ENCODE measurements at regions not wholly inside any gene's neighbourhood (a gene's known extent, or its start where the extent isn't known, plus 50 kb on each side); places are given as distances from the start of the nearest gene placed in this dataset.

- TF ChIP-seq CTCF (IDR thresholded peaks at IDR 0.05; ENCODE audit: low read depth, low read length): no peak
- no peak overlapping the region for H3K4me3 ChIP-seq (ENCODE audit: low read depth, low read length)
- in situ Hi-C loops (cut with HindIII; ENCODE audit: low sequenced_read_pairs): no loop called here
- no peak for DNase-seq (ENCODE audit: low read depth, low spot score)
Measured at GRCh38 chr2:51232027-51232426, 200.1 kb upstream of the NRXN1 start.

GRCh38 chr2:51231071-51231470, 199.1 kb upstream of the NRXN1 start:
- no peak for DNase-seq (ENCODE audit: low read depth, low spot score)
- no peak overlapping the region for H3K4me3 ChIP-seq (ENCODE audit: low read depth, low read length)
- TF ChIP-seq CTCF (IDR thresholded peaks at IDR 0.05; ENCODE audit: low read depth, low read length): no peak
- in situ Hi-C loops (cut with HindIII; ENCODE audit: low sequenced_read_pairs): no loop called here

GRCh38 chr2:51225377-51225776, 193.4 kb upstream of the NRXN1 start:
- no peak for TF ChIP-seq CTCF (IDR thresholded peaks at IDR 0.05; ENCODE audit: low read depth, low read length)
- DNase-seq (ENCODE audit: low read depth, low spot score): no peak
- no peak overlapping the region for H3K4me3 ChIP-seq (ENCODE audit: low read depth, low read length)
- in situ Hi-C loops (cut with HindIII; ENCODE audit: low sequenced_read_pairs): no loop called here

- in situ Hi-C loops (cut with HindIII; ENCODE audit: low sequenced_read_pairs): no loop called here
- H3K4me3 ChIP-seq (ENCODE audit: low read depth, low read length): no peak overlapping the region
- TF ChIP-seq CTCF (IDR thresholded peaks at IDR 0.05; ENCODE audit: low read depth, low read length): no peak
- no peak for DNase-seq (ENCODE audit: low read depth, low spot score)
Measured at GRCh38 chr2:51224790-51225189, 192.9 kb upstream of the NRXN1 start.

GRCh38 chr2:51222106-51222505, 190.2 kb upstream of the NRXN1 start:
- TF ChIP-seq CTCF (IDR thresholded peaks at IDR 0.05; ENCODE audit: low read depth, low read length): no peak
- no peak for DNase-seq (ENCODE audit: low read depth, low spot score)
- in situ Hi-C loops (cut with HindIII; ENCODE audit: low sequenced_read_pairs): no loop called here
- no peak overlapping the region for H3K4me3 ChIP-seq (ENCODE audit: low read depth, low read length)

GRCh38 chr2:51220606-51221005, 188.7 kb upstream of the NRXN1 start:
- H3K4me3 ChIP-seq (ENCODE audit: low read depth, low read length): no peak overlapping the region
- no peak for DNase-seq (ENCODE audit: low read depth, low spot score)
- no peak for TF ChIP-seq CTCF (IDR thresholded peaks at IDR 0.05; ENCODE audit: low read depth, low read length)
- in situ Hi-C loops (cut with HindIII; ENCODE audit: low sequenced_read_pairs): no loop called here

- DNase-seq (ENCODE audit: low read depth, low spot score): no peak
- in situ Hi-C loops (cut with HindIII; ENCODE audit: low sequenced_read_pairs): no loop called here
- no peak for TF ChIP-seq CTCF (IDR thresholded peaks at IDR 0.05; ENCODE audit: low read depth, low read length)
- no peak overlapping the region for H3K4me3 ChIP-seq (ENCODE audit: low read depth, low read length)
Measured at GRCh38 chr2:51220080-51220479, 188.1 kb upstream of the NRXN1 start.
